ENCODE measurements at regions not wholly inside any gene's neighbourhood (a gene's known extent, or its start where the extent isn't known, plus 50 kb on each side); places are given as distances from the start of the nearest gene placed in this dataset.
"Not testable (repeated sequence)": the region's sequence is repeated elsewhere in the genome, so short reads cannot be mapped to it uniquely, and the experiment has no call there.

GRCh38 chr7:13017333-13017857 lies 330.0 kb downstream of the ARL4A start:
- no peak for TF ChIP-seq CTCF (IDR thresholded peaks at IDR 0.05; ENCODE audit: control insufficient read depth, insufficient read depth, low read depth, low read length, missing control alignments)
- no peak overlapping the region for H3K4me3 ChIP-seq (ENCODE audit: control insufficient read depth, low read depth, low read length)
- no peak for DNase-seq (ENCODE audit: low read depth)

- no peak for TF ChIP-seq CTCF (IDR thresholded peaks at IDR 0.05; ENCODE audit: control insufficient read depth, insufficient read depth, low read depth, low read length, missing control alignments)
- no peak overlapping the region for H3K4me3 ChIP-seq (ENCODE audit: control insufficient read depth, low read depth, low read length)
- DNase-seq (ENCODE audit: low read depth), result no peak
Measured at GRCh38 chr7:13017881-13018280, 330.4 kb downstream of the ARL4A start.

GRCh38 chr7:13021566-13022300 lies 334.3 kb downstream of the ARL4A start:
- DNase-seq (ENCODE audit: low read depth), result no peak
- no peak for TF ChIP-seq CTCF (IDR thresholded peaks at IDR 0.05; ENCODE audit: control insufficient read depth, insufficient read depth, low read depth, low read length, missing control alignments)
- H3K4me3 ChIP-seq (ENCODE audit: control insufficient read depth, low read depth, low read length), result no peak overlapping the region

GRCh38 chr7:13024121-13024674 lies 336.8 kb downstream of the ARL4A start:
- TF ChIP-seq CTCF (IDR thresholded peaks at IDR 0.05; ENCODE audit: control insufficient read depth, insufficient read depth, low read depth, low read length, missing control alignments), result no peak
- H3K4me3 ChIP-seq (ENCODE audit: control insufficient read depth, low read depth, low read length), result no peak overlapping the region
- no peak for DNase-seq (ENCODE audit: low read depth)

GRCh38 chr7:13025043-13025442 lies 337.6 kb downstream of the ARL4A start:
- DNase-seq (ENCODE audit: low read depth); H3K4me3 ChIP-seq (ENCODE audit: control insufficient read depth, low read depth, low read length): not testable (repeated sequence)

- no peak for DNase-seq (ENCODE audit: low read depth)
- no peak for TF ChIP-seq CTCF (IDR thresholded peaks at IDR 0.05; ENCODE audit: control insufficient read depth, insufficient read depth, low read depth, low read length, missing control alignments)
- H3K4me3 ChIP-seq (ENCODE audit: control insufficient read depth, low read depth, low read length), result no peak overlapping the region
Measured at GRCh38 chr7:13027321-13027720, 339.9 kb downstream of the ARL4A start.

GRCh38 chr7:13028036-13028824 lies 340.8 kb downstream of the ARL4A start:
- no peak for DNase-seq (ENCODE audit: low read depth)
- TF ChIP-seq CTCF (IDR thresholded peaks at IDR 0.05; ENCODE audit: control insufficient read depth, insufficient read depth, low read depth, low read length, missing control alignments), result no peak
- H3K4me3 ChIP-seq (ENCODE audit: control insufficient read depth, low read depth, low read length), result no peak overlapping the region

Data from AG09309 (cell line).